HUES48 (cell line): ENCODE measurements at regions not wholly inside any gene's neighbourhood (a gene's known extent, or its start where the extent isn't known, plus 50 kb on each side); places are given as distances from the start of the nearest gene placed in this dataset.

Source experiments
- H3K27ac ChIP-seq: one replicate; pipeline ENCODE4 v1.7.0; 2013; ENCODE audit warnings: low read depth, low read length, inconsistent platforms
- H3K27me3 ChIP-seq: 2 replicates; pipeline ENCODE4 v1.6.1; 2013; ENCODE audit warnings: mild to moderate bottlenecking, low read length; ENCODE audit not compliant: control insufficient read depth, insufficient read depth
- H3K36me3 ChIP-seq: 2 replicates; pipeline ENCODE4 v1.6.1; 2013; ENCODE audit warnings: low read length; ENCODE audit not compliant: control insufficient read depth, insufficient read depth
- H3K4me1 ChIP-seq: 2 replicates; pipeline ENCODE4 v1.6.1; 2013; ENCODE audit warnings: mild to moderate bottlenecking, low read length; ENCODE audit not compliant: control insufficient read depth, insufficient read depth
- H3K4me3 ChIP-seq: 2 replicates; pipeline ENCODE4 v1.5.1; 2013; ENCODE audit warnings: mild to moderate bottlenecking, low read depth, low read length
- H3K9ac ChIP-seq: 2 replicates; pipeline ENCODE4 v1.6.1; 2013; ENCODE audit warnings: mild to moderate bottlenecking, low read depth, low read length, moderate library complexity
- H3K9me3 ChIP-seq: 2 replicates; pipeline ENCODE4 v1.6.1; 2013; ENCODE audit warnings: low read length; ENCODE audit not compliant: control insufficient read depth, insufficient read depth

DNA sequence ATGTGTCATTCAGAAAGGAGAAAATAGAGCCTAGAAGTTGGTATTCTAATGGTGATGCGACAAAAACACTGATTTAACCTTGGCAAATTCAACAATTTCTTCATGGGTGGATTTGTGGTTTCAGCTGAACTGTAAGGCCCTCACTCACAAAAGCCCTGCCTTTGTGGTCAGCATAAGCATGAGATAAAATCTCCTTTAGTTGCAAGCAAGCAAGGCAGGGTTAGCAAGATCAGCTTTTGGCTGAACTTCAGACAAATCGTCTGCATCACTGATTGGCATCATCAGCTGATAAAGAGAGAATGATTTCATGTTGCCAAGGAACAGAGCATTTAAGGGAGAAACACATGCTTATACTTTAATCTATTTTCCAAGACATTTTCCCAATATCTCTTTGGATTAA lies 2582.2 kb downstream of the PCDH7 start:
- no peak overlapping the region for H3K27ac ChIP-seq
- no peaks in the 10 kb centered on the region for H3K9me3 ChIP-seq
- H3K27me3 ChIP-seq, result no peaks in the 10 kb centered on the region
- no peak overlapping the region for H3K9ac ChIP-seq
- peaks cover under 1% of the 10 kb centered on the region; the same call in 1 of the 2 replicates for H3K4me1 ChIP-seq
- H3K4me3 ChIP-seq, result no peak overlapping the region
- no peaks in the 10 kb centered on the region for H3K36me3 ChIP-seq

DNA sequence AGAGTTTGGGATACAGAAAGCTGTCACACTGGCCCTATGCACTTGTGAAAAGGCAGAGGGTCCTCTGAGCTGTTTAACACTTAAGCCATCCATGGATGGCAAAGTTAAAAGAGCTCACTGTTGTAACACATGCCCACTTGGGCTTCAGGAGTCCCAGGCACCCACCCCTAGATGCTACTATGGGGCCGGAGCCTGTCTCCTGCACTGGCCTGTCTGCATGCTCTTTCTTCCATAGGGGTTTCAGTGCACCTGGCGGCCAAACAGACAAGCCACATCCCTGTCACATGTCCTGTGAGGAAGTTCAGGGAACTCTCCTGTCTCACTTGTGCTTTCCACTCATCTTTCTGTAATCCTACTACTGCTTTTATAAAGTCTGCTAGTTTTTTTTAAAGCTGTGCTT lies 2586.0 kb downstream of the PCDH7 start:
- Histone ChIP-seq H3K27ac (no peak overlapping the region), H3K36me3 (no peaks in the 10 kb centered on the region), H3K4me3 (no peak overlapping the region), H3K27me3 (no peaks in the 10 kb centered on the region), H3K9me3 (no peaks in the 10 kb centered on the region), H3K9ac (no peak overlapping the region), H3K4me1 (no peaks in the 10 kb centered on the region)

DNA sequence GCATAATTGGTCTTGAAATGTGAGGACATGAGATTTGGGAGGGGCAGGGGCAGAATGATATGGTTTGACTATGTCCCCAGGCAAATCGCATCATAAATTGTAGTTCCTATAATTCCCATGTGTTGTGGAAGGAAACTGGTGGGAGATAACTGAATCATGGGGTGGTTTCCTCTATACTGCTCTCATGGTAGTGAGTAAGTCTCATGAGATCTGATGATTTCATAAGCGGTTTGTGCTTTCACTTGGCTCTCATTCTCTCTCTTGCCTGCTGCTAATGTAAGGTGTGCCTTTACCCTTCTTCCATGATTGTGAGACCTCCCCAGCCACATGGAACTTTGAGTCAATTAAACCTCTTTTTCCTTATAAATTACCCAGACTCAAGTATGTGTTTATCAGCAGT lies 2595.9 kb downstream of the PCDH7 start:
- H3K9me3 ChIP-seq, result peaks cover 14% of the 10 kb centered on the region
- H3K4me3 ChIP-seq, result no peak overlapping the region
- H3K4me1 ChIP-seq, result no peaks in the 10 kb centered on the region
- H3K36me3 ChIP-seq, result no peaks in the 10 kb centered on the region
- H3K9ac ChIP-seq, result no peak overlapping the region
- no peaks in the 10 kb centered on the region for H3K27me3 ChIP-seq
- no peak overlapping the region for H3K27ac ChIP-seq

DNA sequence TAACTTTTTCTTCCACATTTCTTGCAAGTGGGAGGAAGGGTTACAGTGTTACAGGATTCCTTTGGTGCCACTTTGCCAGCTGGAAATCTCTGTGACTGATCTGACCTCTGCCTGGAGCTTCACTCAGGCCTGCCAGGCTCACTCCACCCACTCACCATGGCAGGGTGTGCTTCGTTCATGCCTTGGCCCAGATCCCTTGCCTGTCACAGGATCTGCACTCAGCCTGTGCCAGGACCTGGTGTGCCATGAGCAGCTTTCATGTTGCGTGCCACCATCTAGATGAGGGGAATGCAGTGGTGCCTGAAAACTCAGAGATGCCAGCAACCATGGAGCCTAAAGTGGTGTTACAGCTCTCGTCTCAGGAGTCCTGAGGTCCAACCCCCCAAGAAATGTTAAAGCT lies 2596.4 kb downstream of the PCDH7 start:
- H3K4me3 ChIP-seq, result no peak overlapping the region
- no peaks in the 10 kb centered on the region for H3K27me3 ChIP-seq
- H3K9me3 ChIP-seq, result peaks cover 14% of the 10 kb centered on the region
- no peaks in the 10 kb centered on the region for H3K36me3 ChIP-seq
- H3K9ac ChIP-seq, result no peak overlapping the region
- no peaks in the 10 kb centered on the region for H3K4me1 ChIP-seq
- H3K27ac ChIP-seq, result no peak overlapping the region

DNA sequence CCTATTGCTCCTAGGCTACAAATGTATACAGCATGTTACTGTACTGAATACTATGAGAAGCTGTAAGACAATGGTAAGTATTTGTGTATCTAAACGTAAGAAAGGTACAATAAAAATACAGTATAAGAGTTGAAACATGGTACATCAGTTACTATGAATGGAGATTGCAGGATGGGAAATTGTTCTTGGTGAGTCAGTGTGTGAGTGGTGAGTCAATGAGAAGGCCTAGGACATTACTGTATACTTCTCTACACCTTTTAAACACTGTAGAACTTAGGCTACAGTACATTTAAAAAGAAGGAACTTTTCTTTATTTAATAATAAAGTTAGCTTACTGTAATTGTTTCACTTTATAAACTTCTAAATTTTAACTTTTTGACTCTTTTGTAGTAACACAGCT lies 2603.2 kb downstream of the PCDH7 start:
- Histone ChIP-seq H3K36me3 (no peaks in the 10 kb centered on the region), H3K9me3 (0 out of 2 replicates have a peak, but pooled peaks cover 6% of the 10 kb centered on the region), H3K4me1 (no peaks in the 10 kb centered on the region), H3K9ac (no peak overlapping the region), H3K4me3 (no peak overlapping the region), H3K27ac (no peak overlapping the region), H3K27me3 (no peaks in the 10 kb centered on the region)

DNA sequence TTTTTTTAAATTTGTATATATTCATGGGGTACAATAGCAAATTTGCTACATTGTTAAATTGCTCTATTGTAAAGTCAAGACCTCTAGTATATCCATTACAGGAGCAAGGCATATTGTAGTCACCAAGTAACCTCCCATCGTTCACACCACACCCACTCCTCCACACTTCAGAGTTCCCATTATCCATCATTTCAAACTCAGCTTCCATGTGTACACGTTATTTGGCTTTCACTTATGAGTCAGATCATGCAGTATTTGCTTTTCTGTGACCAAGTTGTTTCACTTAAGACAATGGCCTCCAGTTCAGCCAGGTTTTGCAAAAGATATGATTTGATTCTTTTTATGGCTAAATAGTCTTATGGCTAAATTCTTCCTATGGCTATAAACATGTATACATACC lies 2614.2 kb downstream of the PCDH7 start:
- H3K27ac ChIP-seq, result no peak overlapping the region
- H3K4me1 ChIP-seq, result no peaks in the 10 kb centered on the region
- H3K9ac ChIP-seq, result no peak overlapping the region
- H3K4me3 ChIP-seq, result no peak overlapping the region
- no peaks in the 10 kb centered on the region for H3K27me3 ChIP-seq
- H3K36me3 ChIP-seq, result no peaks in the 10 kb centered on the region
- peaks cover 20% of the 10 kb centered on the region for H3K9me3 ChIP-seq

DNA sequence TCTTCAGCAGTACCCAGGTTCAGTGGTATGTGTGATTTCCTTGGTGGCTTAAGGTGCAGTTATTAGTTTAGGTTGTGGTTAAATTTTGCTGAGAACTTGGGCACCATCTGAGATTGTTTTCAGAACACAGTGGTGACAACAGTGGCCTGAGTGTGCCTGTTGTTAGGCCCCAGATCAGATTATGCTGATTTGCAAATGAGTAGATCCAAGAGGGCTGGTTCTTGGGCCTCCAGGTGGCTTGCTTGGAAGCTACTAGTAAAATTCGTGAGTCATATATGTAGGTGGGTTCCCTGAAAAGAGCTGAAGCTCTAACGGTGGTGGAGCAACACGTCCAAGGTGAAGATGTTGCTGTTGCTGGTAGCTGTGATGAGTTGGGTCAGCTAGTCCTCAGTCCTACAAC lies 2619.6 kb downstream of the PCDH7 start:
- Histone ChIP-seq H3K9ac (no peak overlapping the region), H3K4me1 (no peaks in the 10 kb centered on the region), H3K9me3 (0 out of 2 replicates have a peak, but pooled peaks cover 6% of the 10 kb centered on the region), H3K27ac (no peak overlapping the region), H3K27me3 (no peaks in the 10 kb centered on the region), H3K4me3 (no peak overlapping the region), H3K36me3 (no peaks in the 10 kb centered on the region)

DNA sequence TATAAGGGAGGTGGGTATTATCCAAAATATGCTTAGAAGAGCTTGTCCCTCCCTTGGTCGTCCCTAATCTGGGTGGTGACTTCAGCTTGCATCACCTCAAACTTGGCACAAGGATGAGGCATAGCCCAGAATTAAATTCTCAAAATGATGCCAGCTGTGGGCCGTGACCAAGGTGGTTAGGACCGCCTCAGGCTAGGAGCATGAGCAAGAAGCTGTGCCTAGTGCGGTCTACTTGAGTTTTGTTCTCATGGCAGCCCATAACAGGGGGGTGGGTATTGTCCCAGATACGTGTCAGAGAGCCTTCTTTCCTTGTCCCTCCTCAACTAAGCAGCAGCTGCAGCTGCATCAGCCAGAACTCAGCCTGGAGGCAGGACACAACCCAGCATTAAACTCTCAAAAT lies 2620.0 kb downstream of the PCDH7 start:
- Histone ChIP-seq H3K27me3 (no peaks in the 10 kb centered on the region), H3K9ac (no peak overlapping the region), H3K36me3 (no peaks in the 10 kb centered on the region), H3K27ac (no peak overlapping the region), H3K4me1 (no peaks in the 10 kb centered on the region), H3K9me3 (0 out of 2 replicates have a peak, but pooled peaks cover 6% of the 10 kb centered on the region), H3K4me3 (no peak overlapping the region)

DNA sequence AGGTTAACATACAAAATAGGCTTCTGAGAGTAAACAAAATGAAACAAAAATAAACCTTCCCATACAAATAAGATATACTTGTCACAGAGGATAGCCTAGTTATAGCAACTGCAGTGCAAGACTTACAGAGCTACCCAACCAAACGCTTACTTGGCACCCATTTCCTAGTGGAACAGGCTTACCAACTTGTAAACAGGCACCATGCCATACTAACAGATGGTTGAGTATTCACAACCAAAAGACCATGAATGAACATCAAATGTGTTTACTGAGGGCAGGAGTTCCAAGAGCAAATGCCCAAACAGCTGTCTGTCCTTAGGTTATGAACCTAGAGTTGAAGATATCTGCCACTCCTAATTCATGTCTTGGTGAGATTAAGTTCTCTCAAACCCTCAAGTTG lies 2629.2 kb downstream of the PCDH7 start:
- Histone ChIP-seq H3K4me3 (no peak overlapping the region), H3K9ac (no peak overlapping the region), H3K27me3 (no peaks in the 10 kb centered on the region), H3K4me1 (no peaks in the 10 kb centered on the region), H3K9me3 (no peaks in the 10 kb centered on the region), H3K27ac (no peak overlapping the region), H3K36me3 (no peaks in the 10 kb centered on the region)

DNA sequence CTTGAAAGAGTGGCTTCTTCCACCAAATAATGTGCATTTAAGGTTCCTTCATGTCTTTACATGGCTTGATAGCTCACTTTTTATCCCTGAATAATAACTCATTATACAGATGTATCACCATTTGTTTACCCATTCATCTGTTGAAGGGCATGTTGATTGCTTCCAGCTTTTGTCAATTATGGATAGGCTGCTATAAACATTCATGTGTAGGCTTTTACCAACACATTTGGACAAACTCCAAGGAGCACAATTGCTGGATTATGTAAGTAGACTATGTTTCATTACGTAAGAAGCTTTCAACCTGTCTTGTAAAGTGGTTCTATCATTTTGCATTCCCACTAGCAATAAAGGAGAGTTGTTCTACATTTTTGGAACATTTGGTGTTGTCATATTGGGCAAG lies 2637.0 kb downstream of the PCDH7 start:
- no peak overlapping the region for H3K4me3 ChIP-seq
- H3K9ac ChIP-seq, result no peak overlapping the region
- H3K4me1 ChIP-seq, result no peaks in the 10 kb centered on the region
- H3K9me3 ChIP-seq, result no peaks in the 10 kb centered on the region
- no peak overlapping the region for H3K27ac ChIP-seq
- H3K27me3 ChIP-seq, result no peaks in the 10 kb centered on the region
- no peaks in the 10 kb centered on the region for H3K36me3 ChIP-seq

DNA sequence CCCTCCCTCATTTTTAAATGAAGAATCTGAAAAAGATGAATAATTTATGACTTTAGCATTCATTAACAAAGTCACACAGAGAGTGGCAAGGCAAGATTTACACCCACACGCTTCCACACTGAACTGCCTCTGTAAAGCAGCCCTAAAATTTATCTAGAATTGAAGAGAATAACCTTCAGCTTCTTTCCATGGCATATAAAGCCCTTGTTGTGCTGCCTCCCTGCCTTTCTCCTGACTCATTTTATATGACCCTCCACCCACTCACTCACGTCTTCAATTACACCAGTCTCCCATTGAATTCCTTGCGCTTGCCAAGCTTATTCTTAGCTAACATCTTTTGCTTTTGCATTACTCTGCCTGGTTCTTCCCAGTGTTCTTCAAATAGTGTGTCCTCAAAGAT lies 2649.3 kb downstream of the PCDH7 start:
- H3K27me3 ChIP-seq, result no peaks in the 10 kb centered on the region
- H3K4me3 ChIP-seq, result no peak overlapping the region
- no peaks in the 10 kb centered on the region; the same call in 1 of the 2 replicates for H3K4me1 ChIP-seq
- no peak overlapping the region for H3K9ac ChIP-seq
- H3K36me3 ChIP-seq, result no peaks in the 10 kb centered on the region
- peak overlapping the region; percentile 17 for H3K27ac ChIP-seq
- no peaks in the 10 kb centered on the region for H3K9me3 ChIP-seq

DNA sequence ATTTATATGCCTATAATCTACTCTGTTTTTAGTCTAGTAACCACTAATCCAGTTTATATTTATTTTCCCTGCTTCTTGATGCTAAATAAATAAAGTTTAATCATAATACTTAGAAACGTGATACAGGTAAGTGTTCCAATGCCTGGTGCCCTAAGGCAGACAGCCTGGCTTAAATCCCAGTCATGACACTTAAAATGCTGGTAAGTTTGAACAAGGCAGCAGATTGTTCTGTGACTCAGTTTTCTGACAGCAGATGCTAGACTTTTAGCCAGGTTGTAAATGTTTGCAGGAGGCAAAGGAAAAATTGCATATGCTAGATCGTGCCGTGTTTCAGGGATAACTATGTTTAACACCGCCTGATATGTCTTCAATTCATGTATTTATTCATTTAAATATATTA lies 2661.6 kb downstream of the PCDH7 start:
- Histone ChIP-seq H3K4me3 (no peak overlapping the region), H3K27ac (no peak overlapping the region), H3K27me3 (no peaks in the 10 kb centered on the region), H3K36me3 (no peaks in the 10 kb centered on the region), H3K9me3 (no peaks in the 10 kb centered on the region), H3K4me1 (peaks cover 6% of the 10 kb centered on the region), H3K9ac (no peak overlapping the region)
